ENCODE measurements at regions not wholly inside any gene's neighbourhood (a gene's known extent, or its start where the extent isn't known, plus 50 kb on each side); places are given as distances from the start of the nearest gene placed in this dataset.

DNA sequence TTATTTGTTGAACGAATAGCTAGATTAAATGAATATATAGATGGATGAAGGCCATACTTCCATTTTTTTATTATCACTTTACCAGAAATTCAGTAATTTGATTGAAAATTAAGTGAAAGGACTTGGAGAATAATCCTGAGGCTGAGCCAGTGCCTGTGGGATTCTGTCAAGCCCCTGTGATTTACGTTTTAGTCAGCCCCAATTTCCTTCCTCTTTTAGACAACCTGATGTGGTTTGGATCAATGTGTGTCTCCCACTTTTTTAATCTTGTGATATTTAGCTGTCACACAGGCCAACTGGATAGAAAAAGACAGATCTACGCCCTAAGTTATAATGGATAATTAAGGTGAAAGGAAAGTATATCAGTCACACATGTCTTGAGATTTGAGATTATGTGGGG lies 188.8 kb downstream of the EDN1 start:
- Histone ChIP-seq H3K4me3 (ENCODE audit: low read length in 3 of 3) (no peak overlapping the region), H3K27ac (ENCODE audit: low read depth in 2 of 2, low read length in 2 of 2) (no peak overlapping the region), H3K36me3 (ENCODE audit: control insufficient read depth in 2 of 3, insufficient read depth in 3 of 3, low read length in 3 of 3) (no peaks in the 10 kb centered on the region), H3K9ac (ENCODE audit: low read length in 3 of 3) (no peak overlapping the region), H3K4me1 (ENCODE audit: control insufficient read depth in 2 of 3, insufficient read depth in 2 of 3, low read depth in 1 of 3, low read length in 3 of 3) (peaks cover 0 to 2% (median 0%) of the 10 kb centered on the region in 3 donors), H3K27me3 (ENCODE audit: control insufficient read depth, insufficient read depth, low read length) (no peaks in the 10 kb centered on the region), H3K9me3 (ENCODE audit: control insufficient read depth in 2 of 3, insufficient read depth in 1 of 3, low read length in 3 of 3) (no peaks in the 10 kb centered on the region)
- intact Hi-C loops (cut with DNase I): no loop called here
- FAIRE-seq (no peak), DNase-seq (no peak)
- TF ChIP-seq, protein P1, sequence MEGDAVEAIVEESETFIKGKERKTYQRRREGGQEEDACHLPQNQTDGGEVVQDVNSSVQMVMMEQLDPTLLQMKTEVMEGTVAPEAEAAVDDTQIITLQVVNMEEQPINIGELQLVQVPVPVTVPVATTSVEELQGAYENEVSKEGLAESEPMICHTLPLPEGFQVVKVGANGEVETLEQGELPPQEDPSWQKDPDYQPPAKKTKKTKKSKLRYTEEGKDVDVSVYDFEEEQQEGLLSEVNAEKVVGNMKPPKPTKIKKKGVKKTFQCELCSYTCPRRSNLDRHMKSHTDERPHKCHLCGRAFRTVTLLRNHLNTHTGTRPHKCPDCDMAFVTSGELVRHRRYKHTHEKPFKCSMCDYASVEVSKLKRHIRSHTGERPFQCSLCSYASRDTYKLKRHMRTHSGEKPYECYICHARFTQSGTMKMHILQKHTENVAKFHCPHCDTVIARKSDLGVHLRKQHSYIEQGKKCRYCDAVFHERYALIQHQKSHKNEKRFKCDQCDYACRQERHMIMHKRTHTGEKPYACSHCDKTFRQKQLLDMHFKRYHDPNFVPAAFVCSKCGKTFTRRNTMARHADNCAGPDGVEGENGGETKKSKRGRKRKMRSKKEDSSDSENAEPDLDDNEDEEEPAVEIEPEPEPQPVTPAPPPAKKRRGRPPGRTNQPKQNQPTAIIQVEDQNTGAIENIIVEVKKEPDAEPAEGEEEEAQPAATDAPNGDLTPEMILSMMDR (IDR thresholded peaks at IDR 0.05; ENCODE audit: borderline replicate concordance, extremely low read depth, insufficient read depth): no peak

- H3K36me3 ChIP-seq (ENCODE audit: control insufficient read depth in 2 of 3, insufficient read depth in 3 of 3, low read length in 3 of 3): no peaks in the 10 kb centered on the region
- intact Hi-C loops (cut with DNase I): no loop called here
- H3K4me3 ChIP-seq (ENCODE audit: low read length in 3 of 3): no peak overlapping the region
- no peaks in the 10 kb centered on the region for H3K27me3 ChIP-seq (ENCODE audit: control insufficient read depth, insufficient read depth, low read length)
- H3K4me1 ChIP-seq (ENCODE audit: control insufficient read depth in 2 of 3, insufficient read depth in 2 of 3, low read depth in 1 of 3, low read length in 3 of 3): no peaks in the 10 kb centered on the region
- no peak overlapping the region for H3K9ac ChIP-seq (ENCODE audit: low read length in 3 of 3)
- DNase-seq (no peak), FAIRE-seq (no peak)
- no peaks in the 10 kb centered on the region for H3K9me3 ChIP-seq (ENCODE audit: control insufficient read depth in 2 of 3, insufficient read depth in 1 of 3, low read length in 3 of 3)
- TF ChIP-seq, protein P1 (IDR thresholded peaks at IDR 0.05; ENCODE audit: borderline replicate concordance, extremely low read depth, insufficient read depth): no peak
- H3K27ac ChIP-seq (ENCODE audit: low read depth in 2 of 2, low read length in 2 of 2): no peak overlapping the region
Measured at GRCh38 chr6:12479451-12479850, 189.3 kb downstream of the EDN1 start.

GRCh38 chr6:12479881-12480280 lies 189.7 kb downstream of the EDN1 start:
- Histone ChIP-seq H3K4me3 (ENCODE audit: low read length in 3 of 3) (no peak overlapping the region), H3K9me3 (ENCODE audit: control insufficient read depth in 2 of 3, insufficient read depth in 1 of 3, low read length in 3 of 3) (no peaks in the 10 kb centered on the region), H3K27ac (ENCODE audit: low read depth in 2 of 2, low read length in 2 of 2) (no peak overlapping the region), H3K4me1 (ENCODE audit: control insufficient read depth in 2 of 3, insufficient read depth in 2 of 3, low read depth in 1 of 3, low read length in 3 of 3) (no peaks in the 10 kb centered on the region), H3K36me3 (ENCODE audit: control insufficient read depth in 2 of 3, insufficient read depth in 3 of 3, low read length in 3 of 3) (no peaks in the 10 kb centered on the region), H3K27me3 (ENCODE audit: control insufficient read depth, insufficient read depth, low read length) (no peaks in the 10 kb centered on the region), H3K9ac (ENCODE audit: low read length in 3 of 3) (no peak overlapping the region)
- no peak for FAIRE-seq
- no peak for DNase-seq
- intact Hi-C loops (cut with DNase I): no loop called here
- TF ChIP-seq, protein P1 (IDR thresholded peaks at IDR 0.05; ENCODE audit: borderline replicate concordance, extremely low read depth, insufficient read depth): no peak

DNA sequence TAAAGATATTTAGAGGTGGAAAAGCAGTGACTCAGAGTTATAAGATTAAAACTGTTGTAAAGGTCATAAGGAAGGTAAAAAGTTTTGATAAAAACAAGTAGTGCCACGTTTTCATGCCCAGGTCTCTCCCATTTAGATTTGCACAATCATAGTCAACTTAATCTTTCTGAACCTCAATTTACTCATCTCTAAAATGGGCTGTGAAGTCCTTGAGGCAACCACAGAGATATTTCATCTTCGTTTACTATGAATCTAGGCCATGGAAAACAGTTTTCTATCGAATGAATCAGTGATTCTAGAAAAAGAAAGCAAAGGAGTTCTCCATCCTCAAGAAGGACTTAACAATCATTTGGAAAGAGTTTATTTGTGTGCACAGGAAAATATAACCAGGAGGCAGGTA lies 190.2 kb downstream of the EDN1 start:
- H3K27ac ChIP-seq (ENCODE audit: low read depth in 2 of 2, low read length in 2 of 2): no peak overlapping the region
- H3K4me1 ChIP-seq (ENCODE audit: control insufficient read depth in 2 of 3, insufficient read depth in 2 of 3, low read depth in 1 of 3, low read length in 3 of 3): no peaks in the 10 kb centered on the region
- H3K36me3 ChIP-seq (ENCODE audit: control insufficient read depth in 2 of 3, insufficient read depth in 3 of 3, low read length in 3 of 3): no peaks in the 10 kb centered on the region
- no peak overlapping the region for H3K9ac ChIP-seq (ENCODE audit: low read length in 3 of 3)
- DNase-seq (no peak), FAIRE-seq (no peak)
- intact Hi-C loops (cut with DNase I): no loop called here
- TF ChIP-seq, protein P1 (IDR thresholded peaks at IDR 0.05; ENCODE audit: borderline replicate concordance, extremely low read depth, insufficient read depth): no peak
- H3K9me3 ChIP-seq (ENCODE audit: control insufficient read depth in 2 of 3, insufficient read depth in 1 of 3, low read length in 3 of 3): no peaks in the 10 kb centered on the region
- H3K4me3 ChIP-seq (ENCODE audit: low read length in 3 of 3): no peak overlapping the region
- H3K27me3 ChIP-seq (ENCODE audit: control insufficient read depth, insufficient read depth, low read length): no peaks in the 10 kb centered on the region
